WTC11 (cell line): ENCODE measurements at regions not wholly inside any gene's neighbourhood (a gene's known extent, or its start where the extent isn't known, plus 50 kb on each side); places are given as distances from the start of the nearest gene placed in this dataset.

Experiments
- CREB1 ChIP-seq: sonication (generic); formaldehyde crosslinking; IDR thresholded peaks from 2 replicates; pipeline ENCODE4 v1.8.0; 2023; ENCODE audit warnings: mild to moderate bottlenecking, missing genetic modification reagents
- CTCF ChIP-seq: fragments of 200-600 bp; IDR thresholded peaks from 2 replicates; pipeline ENCODE4 v1.8.0; 2022; ENCODE audit warnings: antibody characterized with exemption
- E2F1 ChIP-seq: sonication (generic); formaldehyde crosslinking; IDR thresholded peaks from 2 replicates; pipeline ENCODE4 v1.8.0; 2022; ENCODE audit warnings: mild to moderate bottlenecking, missing genetic modification reagents
- ESRRA ChIP-seq: sonication (generic); formaldehyde crosslinking; IDR thresholded peaks from 2 replicates; pipeline ENCODE4 v1.8.1; 2022; ENCODE audit warnings: mild to moderate bottlenecking, missing genetic modification reagents, borderline replicate concordance
- TEAD4 ChIP-seq: sonication (generic); formaldehyde crosslinking; IDR thresholded peaks from 2 replicates; pipeline ENCODE4 v1.8.0; 2022; ENCODE audit warnings: mild to moderate bottlenecking, missing genetic modification reagents
- TP53 ChIP-seq: sonication (generic); formaldehyde crosslinking; IDR thresholded peaks from 2 replicates; pipeline ENCODE4 v1.8.1; 2023; ENCODE audit warnings: mild to moderate bottlenecking, missing genetic modification reagents
- USF1 ChIP-seq: sonication (generic); formaldehyde crosslinking; IDR thresholded peaks from 2 replicates; pipeline ENCODE4 v1.8.0; 2022; ENCODE audit warnings: mild to moderate bottlenecking, missing genetic modification reagents
- ZBTB43 ChIP-seq: sonication (generic); formaldehyde crosslinking; IDR thresholded peaks from 2 replicates; pipeline ENCODE4 v1.8.1; 2023; ENCODE audit warnings: mild to moderate bottlenecking, missing genetic modification reagents
- ZNF512 ChIP-seq: sonication (generic); formaldehyde crosslinking; IDR thresholded peaks from 2 replicates; pipeline ENCODE4 v1.8.1; 2022; ENCODE audit warnings: missing genetic modification reagents, borderline replicate concordance

- TF ChIP-seq CTCF = no peak
- no peak for TF ChIP-seq E2F1
- no peak for TF ChIP-seq USF1 (CRISPR knock-in tag)
- TF ChIP-seq ZBTB43 (CRISPR knock-in tag) = no peak
- no peak for TF ChIP-seq CREB1 (CRISPR knock-in tag)
- no peak for TF ChIP-seq TP53 (CRISPR knock-in tag)
- no peak for TF ChIP-seq ZNF512 (CRISPR knock-in tag)
- no peak for TF ChIP-seq ESRRA (CRISPR knock-in tag)
- TF ChIP-seq TEAD4 = no peak
Measured at GRCh38 chr10:83425306-83425705, 714.0 kb upstream of the GHITM start.
